BLaER1 (cell line): ENCODE measurements at regions not wholly inside any gene's neighbourhood (a gene's known extent, or its start where the extent isn't known, plus 50 kb on each side); places are given as distances from the start of the nearest gene placed in this dataset.
"Not testable (repeated sequence)": the region's sequence is repeated elsewhere in the genome, so short reads cannot be mapped to it uniquely, and the experiment has no call there.

ENCODE experiments used
- H3K27ac ChIP-seq: shearing (Covaris generic); formaldehyde crosslinking; 2 replicates; pipeline ENCODE4 v1.8.1; 2022
- H3K27me3 ChIP-seq: shearing (Covaris generic); formaldehyde crosslinking; 2 replicates; pipeline ENCODE4 v1.8.1; 2022
- H3K36me3 ChIP-seq: shearing (Covaris generic); formaldehyde crosslinking; 2 replicates; pipeline ENCODE4 v1.8.1; 2022
- H3K4me1 ChIP-seq: shearing (Covaris generic); formaldehyde crosslinking; 2 replicates; pipeline ENCODE4 v1.8.1; 2022
- H3K4me2 ChIP-seq: shearing (Covaris generic); formaldehyde crosslinking; 2 replicates; pipeline ENCODE4 v1.8.1; 2022
- H3K4me3 ChIP-seq: shearing (Covaris generic); formaldehyde crosslinking; 2 replicates; pipeline ENCODE4 v1.8.1; 2022
- H3K9ac ChIP-seq: shearing (Covaris generic); formaldehyde crosslinking; 2 replicates; pipeline ENCODE4 v1.8.1; 2022
- H3K9me3 ChIP-seq: shearing (Covaris generic); formaldehyde crosslinking; 2 replicates; pipeline ENCODE4 v1.8.1; 2022
- H4K20me1 ChIP-seq: shearing (Covaris generic); formaldehyde crosslinking; 2 replicates; pipeline ENCODE4 v1.8.1; 2022
- Cebpa-rat ChIP-seq: shearing (Covaris generic); IDR thresholded peaks from 2 replicates; pipeline ENCODE4 v1.8.1; 2022

GRCh38 chr2:238520359-238520886, 93.7 kb downstream of the ASB1 start:
- no peak for TF ChIP-seq Cebpa-rat
- Histone ChIP-seq H3K9me3 (peaks cover 57% of the 10 kb centered on the region), H3K4me3 (no peak overlapping the region), H3K9ac (no peak overlapping the region), H3K4me1 (peaks cover 59% of the 10 kb centered on the region), H3K27ac (no peak overlapping the region), H3K36me3 (peaks cover 6% of the 10 kb centered on the region; the same call in 1 of the 2 replicates), H3K4me2 (no peak overlapping the region), H3K27me3 (no peaks in the 10 kb centered on the region), H4K20me1 (no peaks in the 10 kb centered on the region)

DNA sequence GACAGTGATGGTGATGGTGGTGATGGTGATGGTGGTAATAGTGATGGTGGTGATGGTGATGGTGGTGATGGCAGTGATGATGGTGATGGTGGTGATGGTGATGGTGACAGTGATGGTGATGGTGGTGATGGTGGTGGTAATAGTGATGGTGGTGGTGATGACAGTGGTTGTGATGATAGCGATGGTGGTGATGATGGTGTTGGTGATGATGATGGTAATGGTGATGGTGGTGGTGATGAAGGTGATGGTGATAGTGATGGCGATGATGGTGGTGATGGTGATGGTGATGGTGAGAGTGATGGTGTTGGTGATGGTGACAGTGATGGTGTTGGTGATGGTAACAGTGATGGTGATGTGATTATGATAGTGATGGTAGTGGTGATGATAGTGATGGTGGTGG, 94.3 kb downstream of the ASB1 start:
- H4K20me1 ChIP-seq, result no peaks in the 10 kb centered on the region
- peaks cover 53% of the 10 kb centered on the region for H3K9me3 ChIP-seq
- H3K4me3 ChIP-seq, result no peak overlapping the region
- H3K9ac ChIP-seq, result no peak overlapping the region
- no peak overlapping the region for H3K4me2 ChIP-seq
- H3K4me1 ChIP-seq, result peaks cover 59% of the 10 kb centered on the region
- no peak for TF ChIP-seq Cebpa-rat
- peaks cover 6% of the 10 kb centered on the region; the same call in 1 of the 2 replicates for H3K36me3 ChIP-seq
- no peak overlapping the region for H3K27ac ChIP-seq
- H3K27me3 ChIP-seq, result no peaks in the 10 kb centered on the region

DNA sequence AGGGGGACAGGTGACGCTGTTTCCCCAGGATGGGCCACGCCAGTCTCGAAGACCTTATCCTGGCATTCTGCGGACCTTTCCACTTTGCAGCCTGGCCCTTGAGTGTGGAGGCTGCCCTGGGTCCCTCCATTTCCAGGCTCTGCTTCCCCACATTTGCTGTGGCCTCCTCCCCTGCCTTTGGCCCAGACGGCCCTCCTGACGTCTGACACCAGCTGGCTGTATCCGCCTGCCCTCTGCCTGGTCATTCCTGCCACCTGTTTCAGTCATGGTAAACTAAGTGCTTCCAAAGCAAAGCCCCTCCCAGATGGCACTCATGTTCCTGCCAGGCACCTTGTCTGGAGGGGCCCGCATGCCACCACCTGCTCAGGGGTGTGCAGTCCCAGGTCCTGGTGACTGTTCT, 95.1 kb downstream of the ASB1 start:
- TF ChIP-seq Cebpa-rat, result no peak
- peaks cover 59% of the 10 kb centered on the region for H3K4me1 ChIP-seq
- peaks cover 45% of the 10 kb centered on the region for H3K9me3 ChIP-seq
- no peak overlapping the region for H3K4me3 ChIP-seq
- H3K9ac ChIP-seq, result no peak overlapping the region
- H3K4me2 ChIP-seq, result no peak overlapping the region; the same call in 1 of the 2 replicates
- no peak overlapping the region for H3K27ac ChIP-seq
- H3K27me3 ChIP-seq, result no peaks in the 10 kb centered on the region
- H4K20me1 ChIP-seq, result no peaks in the 10 kb centered on the region
- peaks cover 6% of the 10 kb centered on the region; the same call in 1 of the 2 replicates for H3K36me3 ChIP-seq

DNA sequence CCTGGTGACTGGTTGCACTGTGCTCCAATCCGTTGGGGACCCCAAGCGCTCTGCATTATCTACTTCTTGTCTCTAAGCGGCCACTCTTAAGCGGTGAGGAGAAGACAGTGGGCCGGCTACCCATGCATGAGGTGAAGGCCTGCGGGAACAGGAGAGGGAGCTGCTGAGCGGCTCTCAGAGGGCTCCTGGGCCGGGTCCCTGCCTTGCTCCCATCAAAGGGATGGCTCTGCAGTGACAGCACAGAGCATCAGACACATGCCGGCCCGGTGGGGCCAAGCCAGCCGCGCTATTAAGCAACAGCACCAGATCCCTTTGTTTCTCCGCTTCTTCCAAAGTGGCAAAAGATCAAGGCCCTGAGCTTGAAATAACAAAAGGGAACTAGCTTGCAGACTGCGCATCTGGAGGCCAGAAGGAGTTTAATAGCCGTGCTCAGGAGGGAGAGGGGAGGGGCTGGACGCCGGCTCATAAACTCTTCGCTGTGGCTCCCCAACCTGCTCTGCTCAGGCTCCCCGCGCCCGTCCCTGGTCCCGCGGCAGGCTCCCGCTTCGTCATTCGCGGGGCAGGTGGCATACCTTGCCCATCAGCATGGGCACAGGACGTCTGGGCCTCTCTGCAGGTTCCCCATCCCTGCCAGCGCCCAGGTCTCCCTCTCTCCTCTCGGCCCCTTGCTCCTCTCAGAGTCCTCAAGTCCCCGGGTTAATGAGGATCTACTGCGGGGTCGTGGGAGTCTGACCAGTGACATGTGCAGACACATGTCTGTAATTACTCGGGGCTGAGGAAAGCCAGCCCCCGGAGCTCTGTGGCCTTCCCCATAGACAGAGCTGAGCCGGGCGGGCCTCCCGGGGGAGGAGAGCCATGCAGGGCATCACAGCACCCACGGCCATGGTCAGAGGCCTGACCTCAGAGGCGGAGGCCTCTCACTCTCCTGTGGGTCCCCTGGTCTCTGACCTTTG, 96.7 kb downstream of the ASB1 start:
- Histone ChIP-seq H3K9me3 (peaks cover 31% of the 10 kb centered on the region), H3K4me1 (peaks cover 71% of the 10 kb centered on the region), H3K27me3 (no peaks in the 10 kb centered on the region), H3K36me3 (no peaks in the 10 kb centered on the region), H3K4me2 (peak overlapping the region; percentile 95), H3K4me3 (no peak overlapping the region), H4K20me1 (no peaks in the 10 kb centered on the region), H3K9ac (no peak overlapping the region), H3K27ac (peak overlapping the region; percentile 60)
- peak; percentile 82 for TF ChIP-seq Cebpa-rat

DNA sequence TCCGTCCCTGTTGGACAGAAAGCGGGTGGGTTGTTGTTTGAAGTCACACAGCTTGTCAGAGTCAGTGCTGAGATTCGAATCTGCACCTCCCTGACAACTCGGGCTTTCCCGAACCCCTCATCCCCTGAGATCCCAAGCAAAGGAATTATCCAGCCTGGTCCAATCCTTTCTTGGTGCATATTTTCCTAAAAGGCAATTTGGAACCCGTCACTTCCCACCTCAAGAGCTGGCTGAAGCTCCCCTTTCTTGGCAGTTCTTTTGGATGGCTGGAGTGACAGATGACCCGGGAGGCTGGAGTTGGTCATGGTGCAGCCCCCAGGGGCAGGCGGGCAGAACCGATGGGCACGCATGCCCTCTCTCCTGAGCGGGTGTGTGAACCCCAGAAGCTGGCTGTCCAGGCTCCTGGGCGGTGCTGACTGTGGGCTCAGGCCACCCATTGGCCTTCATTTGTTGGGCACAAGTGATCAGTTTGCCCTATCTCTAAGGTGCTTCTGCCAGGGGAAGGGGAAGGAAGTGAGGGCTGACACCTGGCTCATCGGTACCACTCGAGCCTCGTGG, 97.8 kb downstream of the ASB1 start:
- H3K9me3 ChIP-seq, result peaks cover 26% of the 10 kb centered on the region
- H3K27me3 ChIP-seq, result no peaks in the 10 kb centered on the region
- no peak for TF ChIP-seq Cebpa-rat
- peak overlapping the region; percentile 95 for H3K4me2 ChIP-seq
- peak overlapping the region; percentile 49; the same call in 1 of the 2 replicates for H3K4me3 ChIP-seq
- no peaks in the 10 kb centered on the region for H4K20me1 ChIP-seq
- H3K27ac ChIP-seq, result peak overlapping the region; percentile 80
- no peaks in the 10 kb centered on the region for H3K36me3 ChIP-seq
- peak overlapping the region; percentile 69 for H3K9ac ChIP-seq
- H3K4me1 ChIP-seq, result peaks cover 77% of the 10 kb centered on the region

DNA sequence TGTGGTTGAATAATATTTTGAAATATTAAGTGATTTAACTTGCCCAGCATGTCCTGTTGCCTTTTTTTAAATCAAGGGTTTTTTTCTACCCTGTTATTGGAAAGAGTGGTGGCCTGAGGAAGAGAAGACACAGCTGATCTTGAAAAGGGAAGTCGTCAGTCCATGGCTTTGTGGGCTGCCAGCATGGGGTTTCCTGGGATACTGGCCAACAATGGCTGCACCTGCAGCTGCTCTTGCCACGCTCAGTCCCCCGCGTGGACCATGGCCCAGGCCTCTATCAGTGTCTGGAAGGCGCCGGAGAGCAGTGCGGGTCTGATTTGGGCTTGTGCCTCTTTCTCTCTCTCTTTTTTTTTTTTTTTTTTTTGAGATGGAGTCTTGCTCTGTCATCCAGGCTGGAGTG, 99.3 kb downstream of the ASB1 start:
- H3K4me1 ChIP-seq, result peaks cover 77% of the 10 kb centered on the region
- peak overlapping the region; percentile 95 for H3K4me2 ChIP-seq
- peaks cover 26% of the 10 kb centered on the region for H3K9me3 ChIP-seq
- no peaks in the 10 kb centered on the region for H3K27me3 ChIP-seq
- TF ChIP-seq Cebpa-rat, result no peak
- peak overlapping the region; percentile 49; the same call in 1 of the 2 replicates for H3K4me3 ChIP-seq
- H3K9ac ChIP-seq, result peak overlapping the region; percentile 69; the same call in 1 of the 2 replicates
- no peaks in the 10 kb centered on the region for H3K36me3 ChIP-seq
- peak overlapping the region; percentile 80 for H3K27ac ChIP-seq
- no peaks in the 10 kb centered on the region for H4K20me1 ChIP-seq

GRCh38 chr2:238527565-238527964, 100.8 kb downstream of the ASB1 start:
- peaks cover 65% of the 10 kb centered on the region for H3K4me1 ChIP-seq
- no peaks in the 10 kb centered on the region for H4K20me1 ChIP-seq
- peaks cover 35% of the 10 kb centered on the region for H3K9me3 ChIP-seq
- 0 out of 2 replicates have a peak overlapping the region, but pooled peaks have one; percentile 12 for H3K27ac ChIP-seq
- TF ChIP-seq Cebpa-rat, result no peak
- H3K9ac ChIP-seq, result no peak overlapping the region
- H3K27me3 ChIP-seq, result no peaks in the 10 kb centered on the region
- no peak overlapping the region for H3K4me3 ChIP-seq
- H3K4me2 ChIP-seq, result peak overlapping the region; percentile 95
- peaks cover 8% of the 10 kb centered on the region for H3K36me3 ChIP-seq

- TF ChIP-seq Cebpa-rat, result no peak
Observed at GRCh38 chr2:238528953-238529781, 102.4 kb downstream of the ASB1 start.

DNA sequence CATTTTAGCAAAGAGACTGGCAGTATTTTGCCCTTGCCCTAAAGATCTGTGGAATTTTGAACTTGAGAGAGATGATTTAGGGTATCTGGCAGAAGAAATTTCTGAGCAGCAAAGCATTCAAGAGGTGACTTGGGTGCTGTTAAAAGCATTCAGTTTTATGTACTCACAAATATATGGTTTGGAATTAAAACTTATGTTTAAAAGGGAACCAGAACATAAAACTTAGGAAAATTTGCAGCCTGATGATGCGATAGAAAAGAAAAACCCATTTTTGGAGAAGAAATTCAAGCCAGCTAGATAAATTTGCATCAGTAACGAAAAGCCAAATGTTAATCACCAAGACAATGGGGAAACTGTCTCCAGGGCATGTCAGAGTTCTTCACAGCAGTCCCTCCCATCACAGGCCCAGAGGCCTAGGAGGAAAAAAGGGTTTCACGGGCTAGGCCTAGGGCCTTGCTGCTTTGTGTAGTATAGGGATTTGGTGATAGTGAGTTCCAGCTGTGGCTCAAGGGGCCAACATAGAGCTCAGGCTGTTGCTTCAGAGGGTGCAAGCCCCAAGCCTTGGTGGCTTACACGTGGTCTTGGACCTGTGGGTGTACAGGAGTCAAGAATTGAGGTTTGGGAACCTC, 104.4 kb downstream of the ASB1 start:
- Histone ChIP-seq H3K9me3 (peaks cover 55% of the 10 kb centered on the region), H3K4me1 (peaks cover 29% of the 10 kb centered on the region)
- not testable (repeated sequence) for H3K4me3 ChIP-seq, H3K27me3 ChIP-seq, H4K20me1 ChIP-seq, H3K36me3 ChIP-seq, H3K27ac ChIP-seq, H3K9ac ChIP-seq, H3K4me2 ChIP-seq

More at GRCh38 chr2:238528953-238529781, 102.4 kb downstream of the ASB1 start:
- H3K9ac ChIP-seq, result no peak overlapping the region
- 0 out of 2 replicates have a peak overlapping the region, but pooled peaks have one; percentile 95 for H3K4me2 ChIP-seq
- no peak overlapping the region for H3K4me3 ChIP-seq
- H4K20me1 ChIP-seq, result no peaks in the 10 kb centered on the region
- peaks cover 8% of the 10 kb centered on the region for H3K36me3 ChIP-seq
- H3K4me1 ChIP-seq, result peaks cover 49% of the 10 kb centered on the region
- H3K9me3 ChIP-seq, result peaks cover 51% of the 10 kb centered on the region
- no peaks in the 10 kb centered on the region for H3K27me3 ChIP-seq
- no peak overlapping the region for H3K27ac ChIP-seq

DNA sequence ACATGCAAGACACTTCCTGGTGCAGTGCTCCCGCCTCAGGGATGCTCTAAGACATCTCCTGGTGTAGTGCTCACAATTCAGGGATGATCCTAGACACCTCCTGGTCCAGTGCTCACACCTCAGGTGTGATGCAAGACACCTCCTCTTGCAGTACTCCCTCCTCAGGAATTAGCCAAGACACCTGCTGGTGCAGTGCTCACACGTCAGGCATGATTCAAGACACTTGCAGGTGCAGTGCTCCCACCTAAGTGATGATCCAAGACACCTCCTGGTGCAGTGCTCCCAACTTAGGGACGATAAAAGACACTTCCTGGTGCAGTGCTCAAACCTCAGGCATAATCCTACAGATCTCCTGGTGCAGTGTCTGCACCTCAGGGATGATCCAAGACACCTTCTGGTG, 117.0 kb downstream of the ASB1 start:
- not testable (repeated sequence) for H3K4me1 ChIP-seq, H3K4me3 ChIP-seq, H3K9ac ChIP-seq, H3K27me3 ChIP-seq, H3K36me3 ChIP-seq, H3K4me2 ChIP-seq, H3K27ac ChIP-seq, H4K20me1 ChIP-seq
- peaks cover 49% of the 10 kb centered on the region for H3K9me3 ChIP-seq
